Panc1 (cell line): ENCODE measurements at regions not wholly inside any gene's neighbourhood (a gene's known extent, or its start where the extent isn't known, plus 50 kb on each side); places are given as distances from the start of the nearest gene placed in this dataset.

ENCODE experiments used
- ATAC-seq: fragments of 200-7000 bp; cut with Tn5 transposase; 2 replicates; pipeline ENCODE4 v1.9.1; 2020; ENCODE audit warnings: mild to moderate bottlenecking, moderate library complexity
- BruUV-seq: library from RNA; stranded (reverse); fragments of 400-500 nt; replicated peaks from 2 replicates; lab custom pipeline; 2021; lab: Mats Ljungman, UMichigan
- CTCF ChIA-PET: fragments of 300-600 bp; sonication (Branson Sonifier 250); formaldehyde crosslinking; loops from one replicate; lab custom pipeline; 2022; ENCODE audit warnings: antibody characterized with exemption; lab: Charles Lee
- POLR2A ChIA-PET: fragments of 300-600 bp; sonication (Branson Sonifier 250); formaldehyde crosslinking; loops from one replicate; lab custom pipeline; 2022; ENCODE audit warnings: antibody characterized with exemption; lab: Charles Lee
- DNase-seq: peaks from one replicate; pipeline ENCODE4 v3.0.0-alpha.2; 2010; ENCODE audit warnings: low read depth, low spot score
- H3K27ac ChIP-seq: 2 replicates; pipeline ENCODE4 v1.5.1; 2011; ENCODE audit warnings: mild to moderate bottlenecking, low read length, inconsistent platforms
- H3K27me3 ChIP-seq: fragments of 200-500 bp; sonication (Bioruptor generic); 2 replicates; pipeline ENCODE4 v1.6.0; 2014; ENCODE audit warnings: low read length, inconsistent platforms; ENCODE audit not compliant: control insufficient read depth, insufficient read depth
- H3K36me3 ChIP-seq: fragments of 200-500 bp; sonication (Bioruptor generic); 2 replicates; pipeline ENCODE4 v1.5.1; 2014; ENCODE audit warnings: inconsistent platforms, mild to moderate bottlenecking, low read length, moderate library complexity; ENCODE audit not compliant: control insufficient read depth, insufficient read depth
- H3K4me1 ChIP-seq: 2 replicates; pipeline ENCODE4 v1.5.1; 2011; ENCODE audit warnings: inconsistent platforms, mild to moderate bottlenecking, low read length, moderate library complexity; ENCODE audit not compliant: control insufficient read depth, insufficient read depth
- H3K4me3 ChIP-seq, 2 experiments: 2 replicates each; pipeline ENCODE4 v1.5.1; 2011 to 2012; ENCODE audit warnings: low read depth in 2 of 2, low read length in 2 of 2, mild to moderate bottlenecking in 2 of 2, inconsistent platforms in 1 of 2, moderate library complexity in 1 of 2
- H3K9me3 ChIP-seq: fragments of 200-500 bp; sonication (Bioruptor generic); 2 replicates; pipeline ENCODE4 v1.5.1; 2014; ENCODE audit warnings: low read depth, mild to moderate bottlenecking, inconsistent platforms, low read length, moderate library complexity; ENCODE audit not compliant: control insufficient read depth, insufficient read depth
- CTCF ChIP-seq: fragments of 450-650 bp; IDR thresholded peaks from 2 replicates; pipeline ENCODE4 v1.5.1; 2017; ENCODE audit warnings: mild to moderate bottlenecking
- POLR2AphosphoS5 ChIP-seq: IDR thresholded peaks from 2 replicates; pipeline ENCODE4 v1.6.1; 2012; ENCODE audit warnings: mild to moderate bottlenecking, low read depth, low read length, moderate library complexity
- REST ChIP-seq, 2 experiments: IDR thresholded peaks; 2 replicates each; pipeline ENCODE4 v1.6.1; 2011 to 2012; ENCODE audit warnings: low read depth in 2 of 2, control low read depth in 1 of 2, low read length in 1 of 2, mild to moderate bottlenecking in 1 of 2, moderate library complexity in 1 of 2; ENCODE audit not compliant: insufficient read depth in 1 of 2
- SIN3A ChIP-seq: IDR thresholded peaks from 2 replicates; pipeline ENCODE4 v1.6.1; 2012; ENCODE audit warnings: low read depth, mild to moderate bottlenecking, low read length, moderate library complexity, borderline replicate concordance; ENCODE audit not compliant: insufficient read depth
- TCF7L2 ChIP-seq: IDR thresholded peaks from 2 replicates; pipeline ENCODE4 v1.6.1; 2011; ENCODE audit warnings: mild to moderate bottlenecking, low read depth, low read length, inconsistent platforms
- in situ Hi-C: cut with HindIII; loops from 2 replicates; pipeline ENCODE4 v1.10.0; 2016; ENCODE audit warnings: low sequenced_read_pairs, low pct_unique_long_range_greater_than_20kb
- intact Hi-C: fragments of 100-400 bp; cut with micrococcal nuclease; formaldehyde crosslinking; loops from one replicate; pipeline ENCODE4 v1.10.0; 2022; ENCODE audit not compliant: unreplicated experiment

DNA sequence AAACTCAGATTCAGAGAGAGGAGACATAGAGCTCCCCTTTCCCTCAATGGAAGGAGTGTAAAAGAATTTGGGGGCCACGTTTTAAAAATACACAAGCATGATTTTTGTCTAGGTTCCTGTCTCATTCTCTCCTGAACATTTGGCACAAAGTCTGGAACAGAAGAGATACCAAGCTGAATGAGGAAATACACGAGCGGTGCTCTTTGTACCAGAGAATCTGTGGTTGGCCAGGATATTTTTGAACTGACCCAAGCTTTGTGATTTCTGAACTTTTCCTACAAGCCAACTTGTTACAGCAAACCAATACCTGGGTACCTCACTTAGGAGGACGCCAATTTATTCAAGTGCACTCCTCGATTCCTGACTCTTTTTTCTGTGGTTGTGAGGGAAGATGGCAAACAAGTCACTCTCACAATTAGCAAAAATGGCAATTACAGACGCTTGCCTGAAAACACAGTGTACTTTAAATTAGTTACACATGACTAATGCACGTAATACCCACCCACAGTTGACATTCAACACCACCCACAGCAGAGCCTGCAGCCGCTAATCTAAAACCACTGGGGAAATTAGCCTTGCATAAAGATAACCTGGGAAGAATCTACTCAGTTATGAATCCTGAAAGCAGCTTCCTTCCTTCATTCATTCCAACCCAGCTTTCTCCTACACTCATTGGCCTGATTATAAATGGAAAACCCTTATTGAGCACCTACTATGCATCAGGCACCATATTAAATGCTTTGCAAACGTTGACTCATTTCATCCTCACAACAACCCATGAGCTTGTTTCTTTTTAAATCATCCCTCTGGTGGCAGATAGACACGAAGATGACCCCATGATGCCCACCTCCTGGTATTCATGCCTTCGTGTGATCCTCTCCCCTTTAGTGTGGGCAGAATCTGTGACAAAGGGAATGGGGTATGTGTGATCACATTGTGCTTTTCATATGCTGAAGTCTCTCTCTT is 293.5 kb downstream of the KBTBD8 start:
- DNase-seq, result no peak
- ChIA-PET POLR2A (no interaction called here), CTCF (no interaction called here)
- BruUV-seq, result no TSS peak
- H3K36me3 ChIP-seq, result no peaks in the 10 kb centered on the region
- no peak overlapping the region for H3K27ac ChIP-seq
- H3K27me3 ChIP-seq, result no peaks in the 10 kb centered on the region
- no peaks in the 10 kb centered on the region for H3K4me1 ChIP-seq
- TF ChIP-seq POLR2AphosphoS5, result no peak
- ATAC-seq, result no peak
- in situ Hi-C loops, result no loop called here
- no peaks in the 10 kb centered on the region for H3K9me3 ChIP-seq
- no peak overlapping the region for H3K4me3 ChIP-seq
- intact Hi-C loops, result no loop called here

- in situ Hi-C loops, result no loop called here
- Histone ChIP-seq H3K4me1 (no peaks in the 10 kb centered on the region), H3K36me3 (no peaks in the 10 kb centered on the region), H3K4me3 (no peak overlapping the region), H3K27me3 (no peaks in the 10 kb centered on the region), H3K9me3 (no peaks in the 10 kb centered on the region), H3K27ac (no peak overlapping the region)
- TF ChIP-seq POLR2AphosphoS5, result no peak
- TF ChIP-seq REST (IDR thresholded peaks at IDR 0.05; ENCODE audit: insufficient read depth in 1 of 2, low read depth in 2 of 2, low read length in 1 of 2), result no peak
- TF ChIP-seq CTCF, result no peak
- no peak for TF ChIP-seq TCF7L2
- no peak for TF ChIP-seq SIN3A
- POLR2A ChIA-PET, result no interaction called here
- CTCF ChIA-PET, result no interaction called here
- no peak for DNase-seq
- no TSS peak for BruUV-seq
- intact Hi-C loops, result no loop called here
- ATAC-seq, result no peak
These were observed 294.4 kb downstream of the KBTBD8 start for GRCh38 chr3:67292356-67293121.
